Prostate gland (tissue), 2 donors: ENCODE measurements at regions not wholly inside any gene's neighbourhood (a gene's known extent, or its start where the extent isn't known, plus 50 kb on each side); places are given as distances from the start of the nearest gene placed in this dataset.

ENCODE experiments used
- POLR2A ChIP-seq: fragments of 450-650 bp; IDR thresholded peaks from one replicate; pipeline ENCODE4 v1.6.1; 2016; ENCODE audit warnings: antibody characterized with exemption, mild to moderate bottlenecking
- POLR2AphosphoS5 ChIP-seq: sonication (generic); formaldehyde crosslinking; IDR thresholded peaks from one replicate; pipeline ENCODE4 v1.6.1; 2017; ENCODE audit warnings: antibody characterized with exemption
- TF ChIP-seq, protein P1 (sequence below), 4 experiments: fragments of 200-600 bp in 2 of 4; fragments of 450-650 bp in 2 of 4; sonication (generic) in 2 of 4; IDR thresholded peaks; 1 replicate in 3 of 4; 2 replicates in 1 of 4; pipeline ENCODE4 v1.5.1; 2016 to 2019; ENCODE audit warnings: antibody characterized with exemption in 4 of 4, mild to moderate bottlenecking in 2 of 4, moderate library complexity in 2 of 4

DNA sequence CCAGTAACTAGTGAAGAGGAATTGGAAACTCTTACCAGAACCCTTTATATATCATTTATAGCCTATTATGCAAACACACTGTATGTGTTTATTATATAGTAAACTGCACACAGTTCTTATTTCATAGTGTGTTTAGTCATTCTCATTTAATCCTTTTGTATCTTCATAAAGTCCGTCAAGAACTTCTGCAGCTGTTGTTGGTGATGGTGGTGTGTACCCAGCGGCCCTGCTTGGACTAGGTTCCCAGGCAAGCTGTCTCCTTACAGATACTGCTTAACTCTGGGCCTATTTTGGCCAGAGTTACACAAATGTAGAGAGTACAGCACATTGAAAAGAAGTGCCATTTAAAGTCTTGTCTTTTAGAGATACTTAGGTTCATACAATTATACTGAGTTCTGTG, 231.9 kb downstream of the NDUFS4 start:
- TF ChIP-seq, protein P1, sequence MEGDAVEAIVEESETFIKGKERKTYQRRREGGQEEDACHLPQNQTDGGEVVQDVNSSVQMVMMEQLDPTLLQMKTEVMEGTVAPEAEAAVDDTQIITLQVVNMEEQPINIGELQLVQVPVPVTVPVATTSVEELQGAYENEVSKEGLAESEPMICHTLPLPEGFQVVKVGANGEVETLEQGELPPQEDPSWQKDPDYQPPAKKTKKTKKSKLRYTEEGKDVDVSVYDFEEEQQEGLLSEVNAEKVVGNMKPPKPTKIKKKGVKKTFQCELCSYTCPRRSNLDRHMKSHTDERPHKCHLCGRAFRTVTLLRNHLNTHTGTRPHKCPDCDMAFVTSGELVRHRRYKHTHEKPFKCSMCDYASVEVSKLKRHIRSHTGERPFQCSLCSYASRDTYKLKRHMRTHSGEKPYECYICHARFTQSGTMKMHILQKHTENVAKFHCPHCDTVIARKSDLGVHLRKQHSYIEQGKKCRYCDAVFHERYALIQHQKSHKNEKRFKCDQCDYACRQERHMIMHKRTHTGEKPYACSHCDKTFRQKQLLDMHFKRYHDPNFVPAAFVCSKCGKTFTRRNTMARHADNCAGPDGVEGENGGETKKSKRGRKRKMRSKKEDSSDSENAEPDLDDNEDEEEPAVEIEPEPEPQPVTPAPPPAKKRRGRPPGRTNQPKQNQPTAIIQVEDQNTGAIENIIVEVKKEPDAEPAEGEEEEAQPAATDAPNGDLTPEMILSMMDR (IDR thresholded peaks at IDR 0.05), result no peak
- TF ChIP-seq POLR2A, result no peak
- no peak for TF ChIP-seq POLR2AphosphoS5
